ENCODE measurements at regions not wholly inside any gene's neighbourhood (a gene's known extent, or its start where the extent isn't known, plus 50 kb on each side); places are given as distances from the start of the nearest gene placed in this dataset.

DNA sequence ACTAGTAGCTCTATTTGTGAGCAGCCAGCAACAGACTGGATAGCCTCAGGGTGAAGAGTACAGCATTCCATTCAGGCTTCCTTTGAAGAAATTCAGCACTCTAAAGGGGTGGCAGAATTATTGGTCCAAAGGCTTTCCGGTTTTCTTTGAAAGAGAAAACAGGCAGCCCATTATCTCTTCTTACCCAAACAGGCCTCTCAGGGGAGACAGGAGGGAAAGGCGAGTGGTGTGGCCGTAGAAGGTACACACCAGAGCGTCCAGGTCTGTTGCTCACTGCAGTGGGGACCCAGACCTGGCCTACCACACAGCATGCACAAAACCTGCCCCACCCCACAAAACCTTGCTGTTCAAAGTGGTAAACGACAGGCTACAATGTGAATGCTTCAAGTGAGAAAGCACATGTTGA is 83.3 kb downstream of the ZNF608 start:
- WGBS, 4 donors = 78 to 88% (median 82%) methylated on average over 5 of the region's 5 CpGs
- DNase-seq (no peak), ATAC-seq (no peak)
- peaks cover 0 to 98% (median 43%) of the 10 kb centered on the region in 12 donors for H3K4me1 ChIP-seq
- peaks cover 0 to 10% (median 0%) of the 10 kb centered on the region in 9 donors for H3K27me3 ChIP-seq
- intact Hi-C loops (cut with DNase I) = loop anchor here in 1 of 10 donors (5.0 kb wide), 1 partner anchor 44 kb away; no protein-coding TSS in a partner anchor
- H3K27ac ChIP-seq = peak overlapping the region in 2 of 12 donors; percentile 6 to 15
- H3K9me3 ChIP-seq = no peaks in the 10 kb centered on the region
- H3K36me3 ChIP-seq = no peaks in the 10 kb centered on the region
- no peak for TF ChIP-seq CTCF (IDR thresholded peaks at IDR 0.05)
- TF ChIP-seq POLR2A (IDR thresholded peaks at IDR 0.05) = no peak
- no peak overlapping the region for H3K4me3 ChIP-seq

DNA sequence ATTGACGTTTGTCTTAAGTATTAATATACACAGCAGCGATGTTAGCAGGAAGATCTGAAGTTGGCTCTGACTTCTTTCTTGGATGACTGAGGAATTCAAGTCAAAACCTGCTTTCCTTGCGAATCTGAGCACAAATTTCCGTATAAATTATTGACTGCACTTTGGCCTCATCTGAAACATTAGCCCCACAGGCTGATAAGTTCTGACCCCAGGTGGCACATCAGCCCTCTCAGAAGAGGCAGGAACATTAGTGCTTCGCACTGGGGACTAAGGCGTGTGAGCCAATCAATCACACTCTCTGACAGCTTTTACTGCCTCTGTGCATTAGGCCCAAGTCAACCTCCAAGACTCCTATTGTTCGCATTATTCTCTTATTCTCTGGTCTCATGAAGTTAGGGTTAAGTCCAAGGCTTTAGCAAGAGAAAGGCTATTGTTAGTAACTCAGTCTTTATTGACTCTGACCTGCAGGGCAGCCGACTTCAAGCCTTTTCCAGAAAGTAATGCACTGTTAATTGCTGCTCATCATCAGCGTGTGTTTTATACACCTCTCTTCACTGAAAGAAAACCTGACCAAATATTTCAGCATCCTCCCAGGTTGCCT is 84.2 kb downstream of the ZNF608 start:
- H3K27me3 ChIP-seq = peaks cover 0 to 18% (median 0%) of the 10 kb centered on the region in 9 donors
- no peaks in the 10 kb centered on the region for H3K9me3 ChIP-seq
- ATAC-seq = no peak
- H3K4me3 ChIP-seq = no peak overlapping the region
- no peak for TF ChIP-seq CTCF (IDR thresholded peaks at IDR 0.05)
- TF ChIP-seq POLR2A (IDR thresholded peaks at IDR 0.05) = no peak
- 77 to 83% (median 81%) methylated on average over 9 of the region's 9 CpGs for WGBS, 4 donors
- no peaks in the 10 kb centered on the region for H3K36me3 ChIP-seq
- no peak for DNase-seq
- intact Hi-C loops (cut with DNase I) = loop anchor here in 1 of 10 donors (5.0 kb wide), 1 partner anchor 45 kb away; no protein-coding TSS in a partner anchor
- H3K4me1 ChIP-seq = peaks cover 0 to 94% (median 40%) of the 10 kb centered on the region in 12 donors
- H3K27ac ChIP-seq = peak overlapping the region in 2 of 12 donors; percentile 6 to 59

- Histone ChIP-seq H3K9me3 (no peaks in the 10 kb centered on the region), H3K27ac (peak overlapping the region in 5 of 12 donors; percentile 17 to 59 (median 41)), H3K36me3 (no peaks in the 10 kb centered on the region), H3K27me3 (peaks cover 0 to 18% (median 0%) of the 10 kb centered on the region in 9 donors), H3K4me3 (no peak overlapping the region), H3K4me1 (peaks cover 0 to 92% (median 41%) of the 10 kb centered on the region in 12 donors)
- intact Hi-C loops (cut with DNase I) = loop anchor here in 1 of 10 donors (5.0 kb wide), 1 partner anchor 46 kb away; no protein-coding TSS in a partner anchor
- DNase-seq (no peak), ATAC-seq (peak in 3 of 4 donors; percentile 51 to 81 (median 62))
- 57 to 61% (median 59%) methylated on average over 7 of the region's 7 CpGs for WGBS, 4 donors
- TF ChIP-seq POLR2A (IDR thresholded peaks at IDR 0.05) (no peak), CTCF (IDR thresholded peaks at IDR 0.05) (no peak)
Measured at GRCh38 chr5:124661317-124662141, 84.9 kb downstream of the ZNF608 start.
